ENCODE measurements at regions not wholly inside any gene's neighbourhood (a gene's known extent, or its start where the extent isn't known, plus 50 kb on each side); places are given as distances from the start of the nearest gene placed in this dataset.

- TF ChIP-seq CTCF (IDR thresholded peaks at IDR 0.05; ENCODE audit: low read length, missing control alignments) = no peak
- H3K4me3 ChIP-seq (replicated peaks; ENCODE audit: low read depth, low read length) = no peak overlapping the region
- no peak for DNase-seq (ENCODE audit: low read depth)
Observed at GRCh38 chr2:5036256-5036655, 655.9 kb upstream of the SOX11 start.

GRCh38 chr2:5039241-5039975 is 652.8 kb upstream of the SOX11 start:
- no peak for DNase-seq (ENCODE audit: low read depth)
- no peak overlapping the region for H3K4me3 ChIP-seq (replicated peaks; ENCODE audit: low read depth, low read length)
- no peak for TF ChIP-seq CTCF (IDR thresholded peaks at IDR 0.05; ENCODE audit: low read length, missing control alignments)

- H3K4me3 ChIP-seq (replicated peaks; ENCODE audit: low read depth, low read length) = no peak overlapping the region
- no peak for TF ChIP-seq CTCF (IDR thresholded peaks at IDR 0.05; ENCODE audit: low read length, missing control alignments)
- no peak for DNase-seq (ENCODE audit: low read depth)
Observed at GRCh38 chr2:5040571-5040970, 651.6 kb upstream of the SOX11 start.

GRCh38 chr2:5041501-5041900 is 650.7 kb upstream of the SOX11 start:
- no peak overlapping the region for H3K4me3 ChIP-seq (replicated peaks; ENCODE audit: low read depth, low read length)
- no peak for DNase-seq (ENCODE audit: low read depth)
- no peak for TF ChIP-seq CTCF (IDR thresholded peaks at IDR 0.05; ENCODE audit: low read length, missing control alignments)

GRCh38 chr2:5042666-5043440 is 649.3 kb upstream of the SOX11 start:
- DNase-seq (ENCODE audit: low read depth) = no peak
- H3K4me3 ChIP-seq (replicated peaks; ENCODE audit: low read depth, low read length) = no peak overlapping the region
- TF ChIP-seq CTCF (IDR thresholded peaks at IDR 0.05; ENCODE audit: low read length, missing control alignments) = no peak

- no peak for TF ChIP-seq CTCF (IDR thresholded peaks at IDR 0.05; ENCODE audit: low read length, missing control alignments)
- DNase-seq (ENCODE audit: low read depth) = no peak
- no peak overlapping the region for H3K4me3 ChIP-seq (replicated peaks; ENCODE audit: low read depth, low read length)
Observed at GRCh38 chr2:5051300-5051699, 640.9 kb upstream of the SOX11 start.

Data from fibroblast of pulmonary artery (primary cell).